ENCODE measurements at regions not wholly inside any gene's neighbourhood (a gene's known extent, or its start where the extent isn't known, plus 50 kb on each side); places are given as distances from the start of the nearest gene placed in this dataset.

DNA sequence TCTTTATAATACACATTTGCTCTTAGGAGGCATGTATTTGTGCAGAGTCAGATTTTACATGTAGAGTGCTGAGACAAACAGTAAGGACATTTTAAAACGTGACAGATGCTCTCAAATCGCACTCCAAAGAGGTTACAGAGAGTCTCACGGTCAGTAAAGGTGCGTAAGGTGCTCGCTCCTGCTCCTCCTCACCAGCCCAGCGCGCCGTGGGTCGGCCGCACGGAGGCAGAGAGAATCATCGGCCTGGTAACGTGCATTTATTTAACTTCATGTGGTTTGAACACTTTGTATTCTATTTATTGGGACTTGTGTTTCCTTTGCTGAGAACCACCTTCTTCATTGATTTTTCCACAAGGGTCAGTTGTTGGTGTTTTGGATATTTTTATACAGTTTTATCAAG is 900.1 kb downstream of the BRD1 start:
- DNase-seq (ENCODE audit: low read depth in 1 of 2, low spot score in 1 of 2): no peak
- Histone ChIP-seq H3K4me3 (replicated peaks; ENCODE audit: insufficient read depth, low read length) (no peak overlapping the region), H3K27me3 (ENCODE audit: insufficient read depth, poor library complexity, severe bottlenecking) (no peaks in the 10 kb centered on the region), H3K27ac (replicated peaks) (no peak overlapping the region)
- TF ChIP-seq SPI1 (IDR thresholded peaks at IDR 0.05; ENCODE audit: borderline replicate concordance, low read depth): no peak
- TF ChIP-seq, protein P1, sequence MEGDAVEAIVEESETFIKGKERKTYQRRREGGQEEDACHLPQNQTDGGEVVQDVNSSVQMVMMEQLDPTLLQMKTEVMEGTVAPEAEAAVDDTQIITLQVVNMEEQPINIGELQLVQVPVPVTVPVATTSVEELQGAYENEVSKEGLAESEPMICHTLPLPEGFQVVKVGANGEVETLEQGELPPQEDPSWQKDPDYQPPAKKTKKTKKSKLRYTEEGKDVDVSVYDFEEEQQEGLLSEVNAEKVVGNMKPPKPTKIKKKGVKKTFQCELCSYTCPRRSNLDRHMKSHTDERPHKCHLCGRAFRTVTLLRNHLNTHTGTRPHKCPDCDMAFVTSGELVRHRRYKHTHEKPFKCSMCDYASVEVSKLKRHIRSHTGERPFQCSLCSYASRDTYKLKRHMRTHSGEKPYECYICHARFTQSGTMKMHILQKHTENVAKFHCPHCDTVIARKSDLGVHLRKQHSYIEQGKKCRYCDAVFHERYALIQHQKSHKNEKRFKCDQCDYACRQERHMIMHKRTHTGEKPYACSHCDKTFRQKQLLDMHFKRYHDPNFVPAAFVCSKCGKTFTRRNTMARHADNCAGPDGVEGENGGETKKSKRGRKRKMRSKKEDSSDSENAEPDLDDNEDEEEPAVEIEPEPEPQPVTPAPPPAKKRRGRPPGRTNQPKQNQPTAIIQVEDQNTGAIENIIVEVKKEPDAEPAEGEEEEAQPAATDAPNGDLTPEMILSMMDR (IDR thresholded peaks at IDR 0.05; ENCODE audit: insufficient read depth, low read length): no peak
- no peak for TF ChIP-seq REST (IDR thresholded peaks at IDR 0.05; ENCODE audit: insufficient replicate concordance, low read depth)
- TF ChIP-seq GABPA (IDR thresholded peaks at IDR 0.05; ENCODE audit: low read depth): no peak
- no peak for TF ChIP-seq POLR2AphosphoS5 (IDR thresholded peaks at IDR 0.05; ENCODE audit: low read depth)

GRCh38 chr22:48926643-48927042 is 901.0 kb downstream of the BRD1 start:
- DNase-seq (ENCODE audit: low read depth in 1 of 2, low spot score in 1 of 2): no peak
- TF ChIP-seq POLR2AphosphoS5 (IDR thresholded peaks at IDR 0.05; ENCODE audit: low read depth) (no peak), SPI1 (IDR thresholded peaks at IDR 0.05; ENCODE audit: borderline replicate concordance, low read depth) (no peak), REST (IDR thresholded peaks at IDR 0.05; ENCODE audit: insufficient replicate concordance, low read depth) (no peak), GABPA (IDR thresholded peaks at IDR 0.05; ENCODE audit: low read depth) (no peak)
- TF ChIP-seq, protein P1 (IDR thresholded peaks at IDR 0.05; ENCODE audit: insufficient read depth, low read length): no peak
- no peaks in the 10 kb centered on the region for H3K27me3 ChIP-seq (ENCODE audit: insufficient read depth, poor library complexity, severe bottlenecking)
- no peak overlapping the region for H3K4me3 ChIP-seq (replicated peaks; ENCODE audit: insufficient read depth, low read length)
- no peak overlapping the region for H3K27ac ChIP-seq (replicated peaks)

GRCh38 chr22:48926136-48926535 is 901.5 kb downstream of the BRD1 start:
- no peak for DNase-seq (ENCODE audit: low read depth in 1 of 2, low spot score in 1 of 2)
- no peak overlapping the region for H3K4me3 ChIP-seq (replicated peaks; ENCODE audit: insufficient read depth, low read length)
- TF ChIP-seq GABPA (IDR thresholded peaks at IDR 0.05; ENCODE audit: low read depth) (no peak), POLR2AphosphoS5 (IDR thresholded peaks at IDR 0.05; ENCODE audit: low read depth) (no peak), SPI1 (IDR thresholded peaks at IDR 0.05; ENCODE audit: borderline replicate concordance, low read depth) (no peak), REST (IDR thresholded peaks at IDR 0.05; ENCODE audit: insufficient replicate concordance, low read depth) (no peak)
- TF ChIP-seq, protein P1 (IDR thresholded peaks at IDR 0.05; ENCODE audit: insufficient read depth, low read length): no peak
- H3K27ac ChIP-seq (replicated peaks): no peak overlapping the region
- H3K27me3 ChIP-seq (ENCODE audit: insufficient read depth, poor library complexity, severe bottlenecking): no peaks in the 10 kb centered on the region

All from HL-60 (cell line).